Kidney (tissue), 13 donors: ENCODE measurements at regions not wholly inside any gene's neighbourhood (a gene's known extent, or its start where the extent isn't known, plus 50 kb on each side); places are given as distances from the start of the nearest gene placed in this dataset.

Source experiments
- DNase-seq, 5 donors: peaks; one replicate each; pipeline ENCODE4 v3.0.0-alpha.2; 2013 to 2020
- FAIRE-seq: peaks from 2 replicates; lab custom pipeline; 2012; peaks lifted over from hg19 to GRCh38; lab: Jason Lieb, UNC
- H3K27ac ChIP-seq, 2 donors: one replicate each; pipeline ENCODE4 v1.7.0; 2013; ENCODE audit warnings: low read depth in 2 of 2, low read length in 2 of 2, inconsistent platforms in 1 of 2
- H3K27me3 ChIP-seq: one replicate; pipeline ENCODE4 v1.7.1; 2013; ENCODE audit warnings: low read length, inconsistent platforms; ENCODE audit not compliant: control insufficient read depth, insufficient read depth
- H3K36me3 ChIP-seq, 3 donors: one replicate each; pipeline versions ENCODE4 v1.7.0 to v1.7.1; 2013; ENCODE audit warnings: low read length in 3 of 3, control low read depth in 1 of 3, inconsistent platforms in 1 of 3; ENCODE audit not compliant: insufficient read depth in 3 of 3, control insufficient read depth in 2 of 3
- H3K4me1 ChIP-seq, 3 donors: one replicate each; pipeline versions ENCODE4 v1.7.0 to v1.7.1; 2013; ENCODE audit warnings: low read length in 3 of 3, inconsistent platforms in 1 of 3, low read depth in 1 of 3; ENCODE audit not compliant: control insufficient read depth in 2 of 3, insufficient read depth in 2 of 3
- H3K4me3 ChIP-seq, 3 donors: one replicate each; pipeline versions ENCODE4 v1.7.0 to v1.8.1; 2013; ENCODE audit warnings: low read length in 3 of 3, control low read depth in 1 of 3, inconsistent platforms in 1 of 3
- H3K9ac ChIP-seq, 3 donors: one replicate each; pipeline versions ENCODE4 v1.7.0 to v1.7.1; 2013; ENCODE audit warnings: low read length in 3 of 3, control low read depth in 1 of 3, inconsistent platforms in 1 of 3
- H3K9me3 ChIP-seq, 3 donors: one replicate each; pipeline versions ENCODE4 v1.7.0 to v1.7.1; 2013; ENCODE audit warnings: low read length in 3 of 3, control low read depth in 1 of 3, inconsistent platforms in 1 of 3; ENCODE audit not compliant: control insufficient read depth in 2 of 3, insufficient read depth in 1 of 3
- CTCF ChIP-seq: IDR thresholded peaks from 3 replicates; pipeline ENCODE4 v1.5.1; 2012; ENCODE audit warnings: mild to moderate bottlenecking, moderate library complexity, borderline replicate concordance; ENCODE audit not compliant: insufficient read depth; ENCODE audit errors: extremely low read depth
- intact Hi-C: fragments of 100-400 bp; cut with DNase I; formaldehyde crosslinking; loops from one replicate; pipeline ENCODE4 v1.11.1; 2022
- donor health status: control.
- donor health status: control.
- donor health status: control.
- donor health status: control.
- donor health status: control.
- donor health status: DM: yes; HTN: yes; CAD: no.
- donor health status: Normal renal cell carcinoma (clear cell type).

GRCh38 chr13:99075268-99076191 lies 97.7 kb upstream of the DOCK9 start:
- Histone ChIP-seq H3K36me3 (no peaks in the 10 kb centered on the region), H3K4me1 (no peaks in the 10 kb centered on the region), H3K27ac (no peak overlapping the region), H3K4me3 (no peak overlapping the region), H3K27me3 (no peaks in the 10 kb centered on the region), H3K9ac (no peak overlapping the region), H3K9me3 (peaks cover 0 to 4% (median 0%) of the 10 kb centered on the region in 3 donors)
- TF ChIP-seq CTCF, result no peak
- intact Hi-C loops, result no loop called here
- FAIRE-seq (no peak), DNase-seq (no peak)

- Histone ChIP-seq H3K4me1 (no peaks in the 10 kb centered on the region), H3K9me3 (peaks cover 0 to 4% (median 0%) of the 10 kb centered on the region in 3 donors), H3K27ac (no peak overlapping the region), H3K4me3 (no peak overlapping the region), H3K27me3 (no peaks in the 10 kb centered on the region), H3K9ac (no peak overlapping the region), H3K36me3 (no peaks in the 10 kb centered on the region)
- intact Hi-C loops, result no loop called here
- DNase-seq (no peak), FAIRE-seq (no peak)
- TF ChIP-seq CTCF, result no peak
These were observed 100.3 kb upstream of the DOCK9 start for GRCh38 chr13:99078017-99078771.

DNA sequence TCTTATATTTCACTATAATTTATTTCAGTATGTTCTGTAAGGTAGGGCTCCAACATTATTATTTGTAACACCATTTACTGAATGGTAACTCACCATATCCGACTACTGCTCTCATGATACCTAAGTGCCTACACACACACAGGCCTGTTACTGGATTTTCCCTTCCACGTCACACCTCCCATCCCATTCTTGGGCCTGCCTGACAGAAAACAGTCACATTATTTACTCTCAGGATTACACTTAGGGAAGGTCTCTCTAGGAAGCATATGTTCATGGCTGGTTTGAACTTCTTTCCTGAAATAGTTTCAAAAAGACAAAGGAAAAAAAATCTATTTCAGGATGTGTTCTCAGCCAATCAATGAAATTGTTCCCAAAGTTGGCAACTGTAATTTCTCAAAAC lies 102.3 kb upstream of the DOCK9 start:
- DNase-seq (no peak), FAIRE-seq (no peak)
- intact Hi-C loops, result no loop called here
- Histone ChIP-seq H3K4me3 (no peak overlapping the region), H3K4me1 (peaks cover 0 to 5% (median 0%) of the 10 kb centered on the region in 3 donors), H3K36me3 (no peaks in the 10 kb centered on the region), H3K9me3 (no peaks in the 10 kb centered on the region), H3K9ac (no peak overlapping the region), H3K27me3 (no peaks in the 10 kb centered on the region), H3K27ac (no peak overlapping the region)
- TF ChIP-seq CTCF, result no peak
